Vagina (tissue), 2 donors: ENCODE measurements at regions not wholly inside any gene's neighbourhood (a gene's known extent, or its start where the extent isn't known, plus 50 kb on each side); places are given as distances from the start of the nearest gene placed in this dataset.

Experiments used
- POLR2A ChIP-seq, 2 donors: fragments of 450-650 bp; IDR thresholded peaks; one replicate each; pipeline ENCODE4 v1.6.1; 2017; ENCODE audit warnings: antibody characterized with exemption in 2 of 2, mild to moderate bottlenecking in 2 of 2, moderate library complexity in 2 of 2
- TF ChIP-seq, protein P1 (sequence below), 3 experiments: fragments of 450-650 bp in 2 of 3; fragments of 200-600 bp in 1 of 3; sonication (generic) in 1 of 3; IDR thresholded peaks; one replicate each; pipeline ENCODE4 v1.5.1; 2017 to 2019; ENCODE audit warnings: antibody characterized with exemption in 3 of 3, mild to moderate bottlenecking in 2 of 3, moderate library complexity in 2 of 3

DNA sequence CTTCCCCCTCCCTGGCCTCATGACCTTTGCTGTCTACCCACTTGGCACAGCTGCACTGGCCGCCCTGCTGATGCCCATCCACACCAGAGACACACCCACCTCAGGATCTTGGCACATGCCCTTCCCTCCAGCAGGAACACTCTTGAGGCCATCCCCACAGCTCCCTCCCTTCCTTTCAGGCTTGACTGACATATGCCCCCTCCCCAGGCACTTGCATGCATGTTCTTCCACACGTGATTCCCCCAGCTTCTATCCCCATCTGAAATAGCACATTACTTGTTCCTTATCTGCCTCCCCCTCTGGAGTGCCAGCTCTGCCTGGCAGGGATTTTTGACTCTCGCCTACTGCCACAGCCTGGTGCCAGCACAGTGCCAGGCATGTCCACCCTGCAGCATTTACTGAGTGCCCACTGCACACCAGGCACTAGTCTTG, 98.5 kb upstream of the SLC25A33 start:
- TF ChIP-seq, protein P1, sequence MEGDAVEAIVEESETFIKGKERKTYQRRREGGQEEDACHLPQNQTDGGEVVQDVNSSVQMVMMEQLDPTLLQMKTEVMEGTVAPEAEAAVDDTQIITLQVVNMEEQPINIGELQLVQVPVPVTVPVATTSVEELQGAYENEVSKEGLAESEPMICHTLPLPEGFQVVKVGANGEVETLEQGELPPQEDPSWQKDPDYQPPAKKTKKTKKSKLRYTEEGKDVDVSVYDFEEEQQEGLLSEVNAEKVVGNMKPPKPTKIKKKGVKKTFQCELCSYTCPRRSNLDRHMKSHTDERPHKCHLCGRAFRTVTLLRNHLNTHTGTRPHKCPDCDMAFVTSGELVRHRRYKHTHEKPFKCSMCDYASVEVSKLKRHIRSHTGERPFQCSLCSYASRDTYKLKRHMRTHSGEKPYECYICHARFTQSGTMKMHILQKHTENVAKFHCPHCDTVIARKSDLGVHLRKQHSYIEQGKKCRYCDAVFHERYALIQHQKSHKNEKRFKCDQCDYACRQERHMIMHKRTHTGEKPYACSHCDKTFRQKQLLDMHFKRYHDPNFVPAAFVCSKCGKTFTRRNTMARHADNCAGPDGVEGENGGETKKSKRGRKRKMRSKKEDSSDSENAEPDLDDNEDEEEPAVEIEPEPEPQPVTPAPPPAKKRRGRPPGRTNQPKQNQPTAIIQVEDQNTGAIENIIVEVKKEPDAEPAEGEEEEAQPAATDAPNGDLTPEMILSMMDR (IDR thresholded peaks at IDR 0.05), result no peak
- TF ChIP-seq POLR2A (IDR thresholded peaks at IDR 0.05), result no peak
